H9 (cell line): ENCODE measurements at regions not wholly inside any gene's neighbourhood (a gene's known extent, or its start where the extent isn't known, plus 50 kb on each side); places are given as distances from the start of the nearest gene placed in this dataset.

Experiments
- DNase-seq: peaks from one replicate; pipeline ENCODE4 v3.0.0-alpha.2; 2017
- H2AFZ ChIP-seq: one replicate; pipeline ENCODE4 v1.6.1; 2013; ENCODE audit warnings: mild to moderate bottlenecking, low read length, control low read depth, moderate library complexity
- H2AK5ac ChIP-seq: 2 replicates; pipeline ENCODE4 v1.6.1; 2013; ENCODE audit warnings: low read length, control low read depth, mixed read lengths; ENCODE audit not compliant: insufficient read length
- H2BK120ac ChIP-seq: one replicate; pipeline ENCODE4 v1.6.1; 2013; ENCODE audit warnings: low read depth, mild to moderate bottlenecking, low read length, control low read depth, inconsistent platforms; ENCODE audit not compliant: poor library complexity, severe bottlenecking
- H2BK12ac ChIP-seq: 2 replicates; pipeline ENCODE4 v1.6.1; 2013; ENCODE audit warnings: low read length, control low read depth, mixed read lengths, low read depth; ENCODE audit not compliant: insufficient read length
- H2BK15ac ChIP-seq: 2 replicates; pipeline ENCODE4 v1.6.1; 2013; ENCODE audit warnings: low read depth, low read length, control low read depth
- H2BK20ac ChIP-seq: one replicate; pipeline ENCODE4 v1.6.1; 2013; ENCODE audit warnings: low read depth, mild to moderate bottlenecking, low read length, control low read depth, inconsistent platforms; ENCODE audit not compliant: poor library complexity, severe bottlenecking
- H2BK5ac ChIP-seq: 2 replicates; pipeline ENCODE4 v1.6.1; 2013; ENCODE audit warnings: low read length, control low read depth, mixed read lengths; ENCODE audit not compliant: insufficient read length
- H3K14ac ChIP-seq: 2 replicates; pipeline ENCODE4 v1.6.1; 2013; ENCODE audit warnings: low read length, control low read depth; ENCODE audit not compliant: insufficient read depth
- H3K18ac ChIP-seq: 2 replicates; pipeline ENCODE4 v1.6.1; 2013; ENCODE audit warnings: low read depth, mild to moderate bottlenecking, mixed read lengths, low read length, control low read depth; ENCODE audit not compliant: insufficient read length
- H3K23ac ChIP-seq: 2 replicates; pipeline ENCODE4 v1.6.1; 2013; ENCODE audit warnings: low read length, control low read depth, mixed read lengths, low read depth; ENCODE audit not compliant: insufficient read length
- H3K23me2 ChIP-seq: 2 replicates; pipeline ENCODE4 v1.6.1; 2013; ENCODE audit warnings: low read depth, mild to moderate bottlenecking, mixed read lengths, low read length, control low read depth; ENCODE audit not compliant: insufficient read length, poor library complexity, severe bottlenecking
- H3K27ac ChIP-seq: 2 replicates; pipeline ENCODE4 v1.5.1; 2013; ENCODE audit warnings: low read length, control low read depth, mixed read lengths, low read depth; ENCODE audit not compliant: insufficient read length
- H3K27me3 ChIP-seq: 2 replicates; pipeline ENCODE4 v1.6.1; 2013; ENCODE audit warnings: low read length, control low read depth, inconsistent platforms; ENCODE audit not compliant: insufficient read depth
- H3K4ac ChIP-seq: 2 replicates; pipeline ENCODE4 v1.6.1; 2013; ENCODE audit warnings: low read depth, mild to moderate bottlenecking, control low read depth, inconsistent platforms, low read length, moderate library complexity
- H3K4me1 ChIP-seq: 2 replicates; pipeline ENCODE4 v1.6.1; 2013; ENCODE audit warnings: low read length, control low read depth, inconsistent platforms; ENCODE audit not compliant: insufficient read depth
- H3K4me2 ChIP-seq: 2 replicates; pipeline ENCODE4 v1.6.1; 2013; ENCODE audit warnings: low read length, control low read depth, mixed read lengths; ENCODE audit not compliant: insufficient read length, insufficient read depth
- H3K56ac ChIP-seq: 2 replicates; pipeline ENCODE4 v1.6.1; 2013; ENCODE audit warnings: low read depth, mild to moderate bottlenecking, mixed read lengths, low read length, control low read depth; ENCODE audit not compliant: insufficient read length
- H3K79me1 ChIP-seq: 2 replicates; pipeline ENCODE4 v1.6.1; 2013; ENCODE audit warnings: low read depth, mild to moderate bottlenecking, moderate library complexity, low read length, control low read depth, inconsistent platforms; ENCODE audit not compliant: insufficient read depth, poor library complexity, severe bottlenecking
- H3K79me2 ChIP-seq: 2 replicates; pipeline ENCODE4 v1.6.1; 2013; ENCODE audit warnings: low read length, control low read depth, inconsistent platforms; ENCODE audit not compliant: insufficient read depth
- H3K9ac ChIP-seq: 2 replicates; pipeline ENCODE4 v1.6.1; 2013; ENCODE audit warnings: low read length, control low read depth, mixed read lengths; ENCODE audit not compliant: insufficient read length; ENCODE audit errors: extremely low read depth
- H3K9me3 ChIP-seq: one replicate; pipeline ENCODE4 v1.6.1; 2013; ENCODE audit warnings: low read depth, low read length, inconsistent platforms; ENCODE audit not compliant: control insufficient read depth
- H3T11ph ChIP-seq: one replicate; pipeline ENCODE4 v1.6.1; 2013; ENCODE audit warnings: mild to moderate bottlenecking, low read length, control low read depth, inconsistent platforms
- H4K20me1 ChIP-seq: one replicate; pipeline ENCODE4 v1.6.1; 2013; ENCODE audit not compliant: control insufficient read depth, insufficient read length, insufficient read depth
- H4K5ac ChIP-seq: 2 replicates; pipeline ENCODE4 v1.6.1; 2013; ENCODE audit warnings: low read depth, mild to moderate bottlenecking, mixed read lengths, low read length, control low read depth; ENCODE audit not compliant: insufficient read length
- H4K8ac ChIP-seq: replicated peaks from 2 replicates; pipeline ENCODE4 v1.6.1; 2013; ENCODE audit warnings: low read length, control low read depth, mixed read lengths, low read depth; ENCODE audit not compliant: insufficient read length
- H4K91ac ChIP-seq: 2 replicates; pipeline ENCODE4 v1.6.1; 2013; ENCODE audit warnings: low read depth, mild to moderate bottlenecking, moderate library complexity, mixed read lengths, low read length, control low read depth; ENCODE audit not compliant: insufficient read length
- H3K27ac Mint-ChIP-seq, 3 experiments: 2 replicates in 2 of 3; 3 replicates in 1 of 3; pipeline ENCODE4 v1.8.0; 2020 to 2021; ENCODE audit warnings: mixed read lengths in 3 of 3, mild to moderate bottlenecking in 1 of 3, moderate library complexity in 1 of 3
- H3K27me3 Mint-ChIP-seq: 2 replicates; pipeline ENCODE4 v1.8.0; 2021; ENCODE audit warnings: low read depth, mild to moderate bottlenecking, moderate library complexity, mixed read lengths
- H3K36me3 Mint-ChIP-seq, 3 experiments: 2 replicates in 2 of 3; 3 replicates in 1 of 3; pipeline ENCODE4 v1.8.0; 2020 to 2021; ENCODE audit warnings: low read depth in 3 of 3, mixed read lengths in 3 of 3; ENCODE audit not compliant: insufficient read depth in 1 of 3
- H3K4me1 Mint-ChIP-seq, 2 experiments: 2 replicates each; pipeline ENCODE4 v1.8.0; 2020; ENCODE audit warnings: mixed read lengths in 2 of 2
- H3K4me3 Mint-ChIP-seq, 2 experiments: 2 replicates in 1 of 2; 3 replicates in 1 of 2; pipeline ENCODE4 v1.8.0; 2020 to 2021; ENCODE audit warnings: mild to moderate bottlenecking in 2 of 2, mixed read lengths in 2 of 2, moderate library complexity in 1 of 2
- H3K9me3 Mint-ChIP-seq, 2 experiments: 2 replicates in 1 of 2; 3 replicates in 1 of 2; pipeline ENCODE4 v1.8.0; 2020; ENCODE audit warnings: mild to moderate bottlenecking in 2 of 2, mixed read lengths in 2 of 2, moderate library complexity in 1 of 2
- CTCF ChIP-seq: fragments of 200-600 bp; sonication (generic); conservative IDR thresholded peaks from 3 replicates; pipeline ENCODE4 v1.8.0; 2021; ENCODE audit warnings: antibody characterized with exemption, mild to moderate bottlenecking
- WGBS: extraction: QIAGEN DNeasy Blood & Tissue Kit; methylation state at CpG from one replicate; pipeline ENCODE4 v1.1.7; 2013; ENCODE audit warnings: missing lambda C conversion rate, low lambda C conversion rate, mixed read lengths; ENCODE audit not compliant: insufficient read length; ENCODE audit errors: extremely low coverage; 5-methylcytosine and 5-hydroxymethylcytosine counted together

- H3K9me3 Mint-ChIP-seq, result no peaks in the 10 kb centered on the region
- H2BK120ac ChIP-seq, result no peak overlapping the region
- peak overlapping the region; percentile 53 for H2AK5ac ChIP-seq
- no peaks in the 10 kb centered on the region for H3K79me1 ChIP-seq
- H3K36me3 Mint-ChIP-seq, result no peaks in the 10 kb centered on the region; a peak in 1 of 7 replicates
- H3K27ac ChIP-seq, result peak overlapping the region; percentile 96
- peak overlapping the region; percentile 79 for H3K18ac ChIP-seq
- peak overlapping the region; percentile 84; the same call in 1 of the 2 replicates for H3K4ac ChIP-seq
- no peak for DNase-seq
- H3K27me3 Mint-ChIP-seq, result peaks cover 5% of the 10 kb centered on the region
- H3K4me2 ChIP-seq, result no peak overlapping the region
- H4K8ac ChIP-seq, result no peak overlapping the region
- no peaks in the 10 kb centered on the region for H4K20me1 ChIP-seq
- peak overlapping the region; percentile 48 for H2BK5ac ChIP-seq
- WGBS, result no CpG with 5 or more reads among the region's 7 CpGs
- peak overlapping the region; percentile 97 to 99 (median 98) for H3K27ac Mint-ChIP-seq
- TF ChIP-seq CTCF, result no peak
- no peak overlapping the region for H2BK15ac ChIP-seq
- no peak overlapping the region for H3K9ac ChIP-seq
- peaks cover 58 to 64% of the 10 kb centered on the region in 2 experiments for H3K4me1 Mint-ChIP-seq
- H2AFZ ChIP-seq, result no peak overlapping the region
- no peaks in the 10 kb centered on the region for H3K79me2 ChIP-seq
- H3K4me3 Mint-ChIP-seq, result no peak overlapping the region
- peaks cover 11% of the 10 kb centered on the region for H3K4me1 ChIP-seq
- no peak overlapping the region for H3T11ph ChIP-seq
- no peaks in the 10 kb centered on the region for H3K27me3 ChIP-seq
- no peak overlapping the region for H3K56ac ChIP-seq
- H3K9me3 ChIP-seq, result no peaks in the 10 kb centered on the region
- H3K23ac ChIP-seq, result no peak overlapping the region
- H2BK12ac ChIP-seq, result peak overlapping the region; percentile 97
- H2BK20ac ChIP-seq, result peak overlapping the region; percentile 50
- H4K91ac ChIP-seq, result peak overlapping the region; percentile 91
- H4K5ac ChIP-seq, result peak overlapping the region; percentile 65
- H3K23me2 ChIP-seq, result no peaks in the 10 kb centered on the region
- H3K14ac ChIP-seq, result peak overlapping the region; percentile 60
Observed at GRCh38 chr2:128637481-128638155, 318.9 kb upstream of the HS6ST1 start.
